EH (cell line): ENCODE measurements at regions not wholly inside any gene's neighbourhood (a gene's known extent, or its start where the extent isn't known, plus 50 kb on each side); places are given as distances from the start of the nearest gene placed in this dataset.

ENCODE experiments used
- DNase-seq: peaks from one replicate; pipeline ENCODE4 v3.0.0-alpha.2; 2015; ENCODE audit warnings: low read depth

DNA sequence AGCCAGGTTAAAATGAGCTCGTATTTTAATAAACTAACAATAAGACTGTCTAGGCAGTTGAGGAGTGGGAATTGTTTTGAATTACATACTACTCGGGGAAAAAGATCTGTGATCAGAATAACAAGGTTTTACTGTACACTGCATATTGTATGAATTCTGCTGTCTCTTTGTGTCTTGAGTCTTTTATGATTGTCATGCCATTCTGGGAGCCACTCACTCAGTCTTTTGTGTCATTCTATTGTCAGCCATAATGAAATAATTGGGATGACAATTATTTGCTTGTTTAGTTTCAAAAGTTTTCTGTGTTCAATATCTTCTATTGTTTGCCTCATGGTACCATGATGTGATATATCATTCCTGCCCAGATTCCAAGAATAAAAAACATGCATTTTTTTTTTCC lies 339.6 kb upstream of the TBL1XR1 start:
- DNase-seq = no peak

DNA sequence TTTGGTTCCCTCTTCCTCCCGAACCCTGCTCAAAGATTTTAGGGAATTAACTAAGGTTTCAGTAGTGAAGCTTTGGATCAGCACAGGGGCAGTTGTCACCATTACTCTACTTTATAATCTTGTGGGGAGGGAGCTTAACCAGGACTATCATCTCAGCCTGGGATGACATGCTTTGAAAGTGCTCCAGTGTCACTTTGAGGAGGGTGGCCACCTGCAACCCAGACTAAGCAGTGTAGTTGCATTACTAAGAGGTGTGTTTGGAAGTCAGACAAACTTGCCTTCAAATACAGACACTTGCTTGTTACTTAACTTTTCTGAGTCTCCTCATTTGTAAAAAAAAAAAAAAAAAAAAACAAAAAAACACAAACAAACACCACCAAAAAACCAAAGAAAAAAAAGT lies 340.3 kb upstream of the TBL1XR1 start:
- no peak for DNase-seq

DNA sequence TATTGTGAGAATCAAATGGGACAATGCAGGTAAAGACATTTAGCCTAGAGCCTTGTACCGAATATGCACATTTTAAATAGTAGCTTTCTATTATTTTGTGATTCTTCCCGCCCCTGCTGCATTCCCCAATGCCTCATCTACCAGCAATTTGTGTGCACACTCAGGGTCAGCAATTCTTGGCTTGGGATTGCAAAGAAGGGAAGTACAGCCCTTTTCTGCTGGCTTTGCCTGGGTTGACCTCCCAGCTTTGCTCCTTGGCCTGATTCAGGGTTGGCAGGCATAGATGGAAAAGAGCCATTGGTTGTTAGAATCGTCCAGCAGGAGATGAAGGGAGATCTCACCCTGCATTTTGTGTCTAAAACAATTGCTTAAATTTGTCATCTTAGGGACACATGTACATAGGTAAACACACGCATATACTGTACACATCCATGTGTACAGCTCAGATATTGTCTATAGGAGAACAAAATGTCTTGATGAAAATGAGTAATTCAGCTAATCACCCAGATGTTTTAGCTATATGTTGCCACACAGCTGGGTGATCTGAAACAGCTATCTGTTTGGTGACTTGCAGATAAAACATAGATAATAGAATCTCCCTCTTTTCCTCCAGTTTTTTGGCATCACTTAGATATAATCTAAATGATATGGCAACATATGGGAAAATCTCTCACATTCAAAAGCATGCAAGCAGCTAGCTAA lies 340.9 kb upstream of the TBL1XR1 start:
- DNase-seq = peak; percentile 66

DNA sequence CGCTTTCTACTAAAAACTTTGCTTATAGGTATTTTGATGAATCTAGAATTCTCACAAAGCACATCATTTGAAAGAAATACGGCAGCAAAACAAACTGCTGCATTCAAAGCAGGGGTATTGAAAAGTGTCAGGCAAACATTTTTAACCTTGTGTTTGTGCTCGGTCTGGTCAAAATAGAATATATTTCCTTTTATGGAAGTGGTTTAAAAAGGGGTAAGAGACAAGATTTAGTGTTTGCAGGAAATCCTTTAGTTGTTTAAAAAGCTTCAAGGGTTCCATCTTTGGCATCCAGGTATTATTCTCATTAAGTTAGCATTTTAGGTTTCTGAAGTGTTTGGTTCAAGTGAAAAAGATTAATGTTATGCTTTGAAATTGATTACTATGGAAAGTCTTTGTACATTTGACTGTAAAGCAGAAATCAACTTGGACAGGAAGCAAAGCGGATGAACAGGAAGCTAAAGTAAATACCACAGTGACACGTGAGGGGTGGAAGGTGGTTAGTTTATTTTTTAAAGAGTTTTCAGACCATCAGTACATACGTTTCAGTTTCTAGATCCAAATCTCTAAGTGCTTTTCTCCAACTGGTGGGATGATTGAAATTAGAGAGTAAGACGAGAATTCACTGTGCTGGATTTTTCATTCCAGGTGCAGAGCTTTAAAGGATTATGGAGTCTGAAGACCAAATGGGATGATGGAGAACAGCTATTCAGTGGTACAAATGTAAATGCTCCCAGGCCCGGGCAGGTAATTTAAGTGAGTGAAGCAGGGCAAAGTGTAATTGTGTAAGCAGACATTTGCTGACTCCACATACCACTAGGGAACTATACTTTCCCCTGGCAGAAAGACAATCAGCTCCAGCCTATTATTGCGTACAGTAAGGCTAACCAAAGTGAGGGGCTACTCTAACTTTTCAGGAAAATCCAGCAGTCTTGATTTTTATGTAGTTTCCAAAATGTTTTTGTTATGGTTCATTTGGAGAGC lies 341.8 kb upstream of the TBL1XR1 start:
- no peak for DNase-seq

DNA sequence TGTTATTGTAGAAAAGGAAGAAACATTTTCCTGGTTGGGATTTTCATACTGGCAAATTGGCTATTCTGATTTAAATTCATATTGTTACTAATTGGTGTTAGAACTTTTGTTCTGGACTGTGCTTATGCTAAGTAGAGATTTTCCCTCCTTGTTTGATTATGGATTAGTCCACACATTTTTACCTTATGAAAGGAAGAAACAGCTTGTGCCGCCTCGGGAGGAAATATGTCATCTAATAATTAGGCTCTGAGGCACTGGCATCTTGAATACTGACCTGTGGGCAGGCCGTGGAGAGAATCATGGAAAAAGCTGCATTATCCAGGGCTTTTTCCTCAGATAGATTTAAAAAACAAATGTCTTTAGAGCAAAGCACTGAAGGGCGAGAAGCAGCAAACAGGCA lies 344.3 kb upstream of the TBL1XR1 start:
- no peak for DNase-seq

DNA sequence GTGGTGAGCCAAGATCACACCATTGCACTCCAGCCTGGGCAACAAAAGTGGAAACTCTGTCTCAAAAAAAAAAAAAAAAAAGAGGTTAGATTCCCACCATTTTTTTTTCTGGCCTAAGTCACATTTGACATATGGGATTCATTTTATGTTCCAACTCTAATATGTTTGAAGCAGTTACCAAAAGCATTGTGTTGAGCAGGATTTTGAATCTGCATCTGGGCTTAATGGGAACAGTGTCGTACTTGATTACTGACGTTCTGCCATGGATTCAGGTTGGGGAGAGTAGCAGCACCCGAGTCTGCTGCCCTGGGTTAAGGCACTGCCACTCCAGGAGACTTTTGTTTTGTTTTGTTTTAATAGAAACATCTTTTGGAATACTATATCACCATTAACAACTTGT lies 348.7 kb upstream of the TBL1XR1 start:
- DNase-seq = peak; percentile 23

DNA sequence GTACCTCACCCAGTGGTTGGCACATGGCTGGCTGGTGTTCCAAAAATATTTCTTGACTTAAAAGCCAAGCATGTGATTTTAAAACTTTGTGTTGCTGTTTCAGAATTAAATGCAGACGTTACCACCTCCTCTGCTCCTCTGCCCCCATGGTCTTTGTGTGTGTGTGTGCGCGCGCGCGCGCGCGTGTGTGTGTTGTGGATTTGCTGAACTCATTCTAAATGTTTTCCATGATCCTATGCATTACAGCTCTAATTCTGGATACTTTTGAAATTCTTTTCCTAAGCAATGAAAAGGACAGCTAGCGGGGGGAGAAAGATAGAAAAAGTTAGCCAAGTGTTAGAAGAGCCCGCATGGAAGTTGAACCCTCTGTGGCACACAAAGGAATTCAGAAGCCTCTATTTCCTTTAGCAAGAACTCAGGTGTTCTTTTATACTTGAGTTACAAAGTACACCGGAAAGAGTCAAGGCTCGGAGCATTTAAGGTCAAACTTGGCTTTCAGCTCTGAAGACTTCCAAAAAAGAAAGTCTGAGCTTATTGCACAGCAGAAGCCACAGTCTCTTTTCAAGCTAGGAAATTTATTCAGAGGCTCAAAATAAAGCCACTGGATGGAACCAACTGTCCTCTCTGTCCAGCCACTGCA lies 350.5 kb upstream of the TBL1XR1 start:
- DNase-seq = no peak

DNA sequence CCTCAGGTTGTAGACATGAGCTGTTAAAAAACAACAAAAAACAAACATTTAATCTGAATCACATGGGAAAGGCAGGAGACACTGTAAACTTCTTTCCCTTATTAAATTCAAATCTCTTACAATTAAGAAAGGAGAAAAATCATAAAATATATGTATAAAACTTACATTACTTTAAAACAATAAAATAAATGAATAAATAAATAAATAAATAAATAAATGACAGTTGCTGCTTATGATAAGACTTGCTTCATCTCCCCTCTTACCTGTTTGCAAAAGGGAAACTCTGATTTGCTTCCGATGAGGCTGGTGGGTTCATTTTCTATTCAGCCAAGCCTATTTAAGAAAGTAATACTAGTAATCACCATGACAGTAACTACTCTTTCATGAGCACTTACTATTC lies 353.4 kb upstream of the TBL1XR1 start:
- no peak for DNase-seq

DNA sequence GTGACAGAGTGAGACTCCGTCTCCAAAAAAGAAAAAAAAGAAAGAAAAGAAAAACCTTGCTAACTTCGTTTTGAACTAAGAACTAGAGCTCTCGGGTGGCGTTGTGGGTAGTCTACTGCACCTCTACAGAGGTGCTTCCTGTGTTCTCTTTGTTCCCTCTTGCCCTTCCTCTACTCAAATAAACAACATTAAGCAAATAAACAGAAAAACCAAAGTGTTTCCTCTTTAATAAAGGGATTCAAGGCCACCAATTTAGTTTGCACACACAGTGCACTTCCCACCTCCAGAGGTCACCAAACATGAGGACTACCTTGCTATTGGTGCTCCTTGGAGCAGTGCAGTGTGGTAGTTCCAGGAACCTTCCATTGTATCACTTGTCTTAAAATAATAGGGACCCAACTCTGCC lies 354.2 kb upstream of the TBL1XR1 start:
- no peak for DNase-seq

DNA sequence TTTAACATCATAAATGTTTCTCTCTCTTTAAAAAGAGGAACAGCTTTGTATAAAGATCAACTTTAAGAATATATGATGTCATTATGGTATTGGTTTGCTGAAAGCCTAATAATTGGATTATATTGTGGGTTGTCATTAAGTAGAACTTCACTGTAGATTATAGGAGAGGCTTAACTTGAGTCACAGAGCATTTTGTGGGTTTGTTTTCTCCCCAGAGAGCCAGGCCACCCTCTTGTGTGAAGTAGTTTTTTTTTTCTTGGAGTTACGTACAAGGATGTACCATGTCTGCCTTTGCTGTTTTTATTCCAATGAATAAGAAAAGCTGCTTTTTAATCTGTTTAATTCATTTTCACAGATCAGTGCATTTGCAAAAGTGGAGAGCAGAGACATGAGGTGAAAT lies 354.8 kb upstream of the TBL1XR1 start:
- no peak for DNase-seq

DNA sequence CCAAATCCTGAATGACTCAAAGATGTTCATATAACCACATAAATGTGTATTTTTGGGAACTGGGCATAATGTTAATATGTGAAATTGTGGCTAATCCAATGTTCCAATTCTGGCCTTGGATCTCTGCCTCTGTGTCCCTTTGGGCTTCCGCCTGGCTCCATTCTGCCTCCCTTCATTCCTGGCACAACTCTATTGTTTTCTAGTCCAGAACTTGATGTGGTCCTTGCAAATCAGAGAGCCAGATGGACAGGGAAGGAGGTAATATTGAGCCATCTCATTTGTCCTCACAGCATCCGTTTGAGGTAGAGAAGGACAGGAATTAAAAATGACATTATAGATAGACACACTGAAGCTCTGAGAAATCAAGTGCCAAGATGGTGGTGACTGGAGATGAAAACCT lies 355.7 kb upstream of the TBL1XR1 start:
- DNase-seq = no peak

DNA sequence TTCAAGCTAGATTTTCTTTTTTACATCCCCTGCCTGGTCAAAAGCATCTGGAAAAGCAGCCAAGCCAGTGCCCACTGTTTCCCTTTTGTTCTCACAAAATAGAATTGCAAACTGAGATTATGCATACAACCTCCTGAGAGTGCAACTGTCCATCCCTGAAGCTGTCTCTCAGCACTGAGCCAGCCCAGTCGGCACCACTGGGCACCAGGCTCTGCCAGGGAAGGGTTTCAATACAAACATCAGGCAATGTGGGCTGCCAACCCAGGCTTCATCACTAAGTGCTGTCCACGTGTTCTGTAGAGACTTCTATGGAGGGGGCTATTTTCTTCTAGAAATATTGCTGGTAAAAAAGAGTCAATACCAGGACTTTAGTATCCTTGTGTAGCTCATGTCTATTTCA lies 356.3 kb upstream of the TBL1XR1 start:
- DNase-seq = no peak

DNA sequence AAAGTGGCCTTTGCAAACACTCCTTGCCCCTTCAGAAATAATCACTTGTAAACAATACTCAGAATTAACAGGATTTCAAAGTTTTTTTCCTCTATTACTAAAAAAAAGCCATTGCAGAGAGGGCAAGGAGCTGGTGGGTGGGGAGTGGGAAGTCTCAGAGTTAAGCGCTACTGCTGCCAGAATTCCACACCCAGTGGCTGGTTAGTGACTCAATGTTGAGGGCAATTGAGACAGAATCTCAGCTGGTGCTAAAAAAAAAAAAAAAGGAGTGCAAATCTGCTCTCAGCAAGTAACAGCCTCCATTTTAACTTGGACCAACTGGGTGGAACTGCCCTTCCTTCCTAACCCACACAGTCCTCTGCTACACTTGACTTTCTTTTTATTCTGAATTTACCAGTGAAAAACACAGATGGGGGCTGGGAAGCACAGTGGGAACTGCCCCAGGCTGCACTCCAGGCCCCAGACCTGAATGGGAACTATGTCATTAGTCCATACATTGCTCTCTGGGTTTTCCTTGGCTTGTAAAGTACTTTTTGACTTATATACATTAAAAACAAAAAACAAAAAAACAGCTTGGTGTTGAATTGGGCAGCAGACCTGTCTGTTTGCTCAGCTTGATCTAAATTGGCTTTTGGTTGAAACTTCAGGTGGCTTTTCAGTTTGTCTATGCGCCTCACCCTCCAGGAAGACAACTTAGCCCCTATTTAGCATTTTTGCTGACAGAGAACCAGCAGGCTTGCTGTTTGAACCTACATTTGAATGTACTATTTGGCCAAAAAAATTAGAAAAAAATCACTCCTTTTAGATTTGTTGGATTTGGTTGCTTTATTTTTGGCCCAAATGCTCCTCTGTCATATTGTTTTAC lies 357.8 kb upstream of the TBL1XR1 start:
- DNase-seq = peak; percentile 71

DNA sequence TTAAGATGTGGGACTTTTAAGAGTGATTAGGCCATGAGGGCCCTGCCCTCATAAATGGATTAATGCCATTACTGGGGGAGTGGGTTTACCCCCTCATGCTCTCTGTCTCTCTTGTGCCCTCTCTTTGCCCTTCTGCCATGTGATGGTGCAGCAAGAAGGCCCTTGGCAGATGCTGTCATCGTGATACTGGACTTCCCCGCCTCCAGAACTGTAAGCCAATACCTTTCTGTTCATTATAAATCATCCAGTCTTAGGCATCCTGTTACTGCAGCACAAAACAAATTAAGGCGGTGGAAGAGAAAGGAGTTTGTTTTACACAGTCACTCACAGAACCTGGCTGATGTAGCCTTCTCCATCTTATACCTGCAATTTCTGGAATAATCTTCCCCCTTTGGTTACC lies 360.3 kb upstream of the TBL1XR1 start:
- no peak for DNase-seq

DNA sequence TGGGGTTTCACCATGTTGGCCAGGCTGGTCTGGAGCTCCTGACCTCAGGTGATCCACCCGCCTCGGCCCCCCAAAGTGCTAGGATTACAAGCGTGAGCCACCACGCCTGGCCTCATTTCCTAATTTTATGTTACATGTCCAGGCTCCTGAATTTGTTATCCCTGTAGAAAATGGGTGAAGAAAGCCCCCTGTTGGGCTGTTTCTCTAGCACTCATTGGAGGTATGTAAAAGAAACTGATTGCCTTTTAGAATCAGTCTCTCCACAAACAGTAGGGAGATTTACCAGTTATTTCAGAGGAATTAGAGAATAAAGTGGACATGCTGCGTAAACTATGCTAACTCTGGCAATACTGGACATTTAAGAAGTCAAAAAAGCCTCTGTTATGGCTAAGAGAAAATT lies 364.1 kb upstream of the TBL1XR1 start:
- no peak for DNase-seq

DNA sequence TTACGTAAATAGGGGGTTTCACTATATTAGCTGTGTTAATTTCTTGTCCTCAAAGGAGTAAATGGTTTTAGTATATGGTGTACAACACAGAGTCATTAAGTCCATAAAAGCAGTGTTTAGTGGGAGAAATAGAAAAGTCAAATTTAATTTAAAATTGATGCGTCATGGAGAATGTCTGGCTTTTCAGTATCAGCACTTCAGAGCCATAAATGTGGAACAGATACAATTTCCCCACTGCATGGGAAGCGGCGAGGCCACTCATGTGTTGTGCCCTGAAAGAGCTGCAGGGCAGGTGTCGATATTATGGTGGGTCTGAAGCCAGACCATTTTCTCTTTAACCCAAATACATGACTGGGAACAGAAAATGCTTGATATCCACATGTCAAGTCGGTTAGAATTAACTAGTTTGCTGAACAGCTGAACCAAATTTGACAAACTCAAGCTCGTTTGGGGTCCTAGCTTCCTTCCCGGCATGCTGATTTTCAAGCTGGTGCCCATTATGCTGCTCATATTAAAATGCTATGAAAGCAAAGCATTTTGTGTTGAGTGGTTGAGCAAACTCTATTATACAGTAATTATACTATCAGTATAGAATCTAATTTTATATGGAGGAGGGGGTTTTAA lies 364.6 kb upstream of the TBL1XR1 start:
- no peak for DNase-seq

DNA sequence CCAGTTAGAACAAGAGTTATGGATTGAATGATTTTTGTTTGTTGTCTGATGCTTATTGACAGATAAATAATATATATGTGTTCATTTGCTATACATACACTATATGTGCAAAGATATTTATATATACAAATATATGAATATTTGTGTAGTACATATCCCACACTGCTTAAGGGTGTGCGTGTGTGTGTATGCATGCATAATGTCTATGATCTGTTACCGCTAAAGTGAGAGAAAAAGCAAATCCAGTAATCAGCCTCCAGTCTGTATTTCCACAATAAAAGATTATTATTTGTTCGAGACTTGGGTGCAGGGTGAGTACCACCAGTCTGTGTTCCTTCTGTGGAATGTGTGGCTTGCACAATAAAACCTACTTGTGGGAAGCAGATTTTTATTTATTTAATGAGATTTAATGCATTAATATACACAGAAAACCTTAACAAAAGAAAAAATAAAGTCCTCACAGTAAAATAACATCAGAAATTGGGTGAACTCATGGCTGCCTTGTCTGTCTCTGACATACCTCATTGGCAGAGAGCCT lies 366.0 kb upstream of the TBL1XR1 start:
- DNase-seq = peak; percentile 44

DNA sequence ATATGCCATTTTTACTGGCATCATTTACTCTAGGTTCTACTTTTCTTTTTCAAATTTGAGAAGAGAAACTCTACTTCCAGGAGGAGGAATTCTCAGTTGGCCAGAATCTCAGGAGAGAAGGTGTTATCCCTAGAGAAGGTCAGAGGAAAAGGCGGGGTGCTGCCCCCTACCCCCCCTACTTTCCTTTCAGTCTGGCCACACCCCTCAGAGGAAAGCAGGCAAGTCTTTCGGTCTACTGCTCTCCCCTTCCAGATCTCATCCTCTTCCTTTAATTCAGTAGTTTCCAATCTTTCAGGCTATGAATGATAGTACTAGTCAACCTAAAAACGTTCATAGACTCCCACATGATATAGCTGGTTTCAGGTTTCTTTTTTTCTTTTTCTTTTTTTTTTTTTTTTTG lies 366.5 kb upstream of the TBL1XR1 start:
- DNase-seq = no peak

DNA sequence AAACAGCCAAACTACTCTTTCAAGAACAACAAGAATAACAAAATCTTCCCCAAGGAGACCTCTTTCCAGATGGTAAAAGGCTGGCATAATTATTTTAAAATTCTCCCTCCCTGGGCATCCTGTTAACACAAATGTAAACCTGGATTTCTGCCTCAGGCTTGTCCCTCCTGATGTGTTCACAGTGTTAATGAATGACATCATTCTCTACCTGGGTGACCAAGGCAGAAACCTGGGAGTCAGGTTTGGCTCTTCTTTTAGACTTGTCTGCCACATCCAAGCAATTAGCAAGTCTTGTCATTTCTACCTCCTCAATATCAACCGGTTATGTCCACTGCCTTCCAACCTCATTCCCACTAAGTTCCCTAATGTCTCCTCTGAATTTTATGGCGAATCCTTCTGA lies 368.7 kb upstream of the TBL1XR1 start:
- DNase-seq = no peak

DNA sequence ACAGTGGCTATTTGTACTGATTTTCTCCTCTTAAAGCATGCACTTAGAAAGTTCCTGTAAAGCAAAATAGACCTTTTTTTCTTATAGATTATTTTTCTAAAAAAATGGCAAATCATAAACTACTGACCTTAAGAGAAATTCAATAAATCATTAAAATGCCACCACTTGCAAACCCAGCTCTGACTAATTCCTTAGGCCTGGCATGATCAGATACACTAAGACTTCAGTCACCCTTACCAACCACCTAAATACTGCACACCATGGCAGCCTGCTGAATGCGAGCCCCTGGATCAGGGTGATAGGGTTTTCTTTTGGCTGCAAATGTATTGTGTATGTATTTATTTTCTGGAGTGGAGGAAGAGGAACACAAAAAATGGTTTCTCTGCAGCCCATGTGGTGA lies 370.6 kb upstream of the TBL1XR1 start:
- DNase-seq = peak; percentile 19

DNA sequence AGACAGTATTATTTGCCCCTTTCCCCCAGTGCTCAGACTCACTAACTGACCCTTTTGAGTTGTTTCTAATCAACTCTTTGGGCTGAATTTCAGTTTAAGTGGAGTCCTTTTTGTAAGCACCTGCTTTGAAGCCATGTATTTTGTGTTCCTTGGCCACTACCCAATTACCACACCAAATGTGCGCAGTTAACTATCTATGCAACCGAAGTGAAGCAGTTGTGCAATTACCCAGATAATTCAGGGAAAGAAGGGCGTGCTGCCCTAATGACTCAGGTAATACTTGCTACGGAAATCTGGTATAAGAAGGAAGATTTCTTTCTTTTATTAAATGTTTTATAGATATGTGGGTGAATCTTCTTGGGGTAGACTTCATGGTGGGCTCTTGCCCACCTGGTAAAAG lies 371.9 kb upstream of the TBL1XR1 start:
- no peak for DNase-seq
